ENCODE measurements at regions not wholly inside any gene's neighbourhood (a gene's known extent, or its start where the extent isn't known, plus 50 kb on each side); places are given as distances from the start of the nearest gene placed in this dataset.

GRCh38 chr5:5062525-5063302 is 77.4 kb upstream of the ADAMTS16 start:
- no peak for DNase-seq (ENCODE audit: low read depth)

GRCh38 chr5:5063533-5063953 is 76.6 kb upstream of the ADAMTS16 start:
- DNase-seq (ENCODE audit: low read depth): no peak

- DNase-seq (ENCODE audit: low read depth): no peak
Observed at GRCh38 chr5:5065472-5065871, 74.7 kb upstream of the ADAMTS16 start.

GRCh38 chr5:5066276-5067186 is 73.6 kb upstream of the ADAMTS16 start:
- no peak for DNase-seq (ENCODE audit: low read depth)

GRCh38 chr5:5069851-5070250 is 70.3 kb upstream of the ADAMTS16 start:
- DNase-seq (ENCODE audit: low read depth): no peak

GRCh38 chr5:5071554-5071953 is 68.6 kb upstream of the ADAMTS16 start:
- no peak for DNase-seq (ENCODE audit: low read depth)

GRCh38 chr5:5077236-5077635 is 62.9 kb upstream of the ADAMTS16 start:
- no peak for DNase-seq (ENCODE audit: low read depth)

GRCh38 chr5:5078009-5078897 is 61.9 kb upstream of the ADAMTS16 start:
- no peak for DNase-seq (ENCODE audit: low read depth)

GRCh38 chr5:5079876-5080275 is 60.3 kb upstream of the ADAMTS16 start:
- no peak for DNase-seq (ENCODE audit: low read depth)

- DNase-seq (ENCODE audit: low read depth): no peak
Observed at GRCh38 chr5:5080790-5081189, 59.3 kb upstream of the ADAMTS16 start.

GRCh38 chr5:5085381-5085780 is 54.7 kb upstream of the ADAMTS16 start:
- DNase-seq (ENCODE audit: low read depth): no peak

- no peak for DNase-seq (ENCODE audit: low read depth)
Observed at GRCh38 chr5:5089895-5090649, 50.1 kb upstream of the ADAMTS16 start.

Measured in non-pigmented ciliary epithelial cell (primary cell).